Stomach smooth muscle (tissue), 2 donors: ENCODE measurements at regions not wholly inside any gene's neighbourhood (a gene's known extent, or its start where the extent isn't known, plus 50 kb on each side); places are given as distances from the start of the nearest gene placed in this dataset.
"Not testable (repeated sequence)": the region's sequence is repeated elsewhere in the genome, so short reads cannot be mapped to it uniquely, and the experiment has no call there.

ENCODE experiments used
- H3K27ac ChIP-seq: one replicate; pipeline ENCODE4 v1.7.0; 2013; ENCODE audit warnings: mild to moderate bottlenecking, low read length, inconsistent platforms
- H3K27me3 ChIP-seq, 2 donors: one replicate each; pipeline ENCODE4 v1.7.0; 2013; ENCODE audit warnings: low read length in 2 of 2; ENCODE audit not compliant: insufficient read depth in 2 of 2, control insufficient read depth in 1 of 2
- H3K36me3 ChIP-seq, 2 donors: one replicate each; pipeline ENCODE4 v1.7.0; 2013; ENCODE audit warnings: low read length in 2 of 2; ENCODE audit not compliant: control insufficient read depth in 2 of 2, insufficient read depth in 2 of 2
- H3K4me1 ChIP-seq: one replicate; pipeline ENCODE4 v1.7.0; 2013; ENCODE audit warnings: low read length; ENCODE audit not compliant: control insufficient read depth, insufficient read depth
- H3K4me3 ChIP-seq, 2 donors: one replicate each; pipeline ENCODE4 v1.7.0; 2013; ENCODE audit warnings: low read length in 2 of 2
- H3K9ac ChIP-seq, 2 donors: one replicate each; pipeline ENCODE4 v1.7.0; 2013; ENCODE audit warnings: low read length in 2 of 2, mild to moderate bottlenecking in 1 of 2
- H3K9me3 ChIP-seq, 2 donors: one replicate each; pipeline ENCODE4 v1.7.0; 2013; ENCODE audit warnings: low read length in 2 of 2; ENCODE audit not compliant: control insufficient read depth in 2 of 2
- donor health status: healthy.
- donor health status: Pancreatic carcinoma.

GRCh38 chr13:90882551-90882950 lies 464.9 kb upstream of the MIR17HG start:
- no peak overlapping the region for H3K4me3 ChIP-seq
- H3K9me3 ChIP-seq: no peaks in the 10 kb centered on the region

GRCh38 chr13:90883592-90883991 lies 463.9 kb upstream of the MIR17HG start:
- Histone ChIP-seq H3K9me3 (no peaks in the 10 kb centered on the region), H3K36me3 (no peaks in the 10 kb centered on the region), H3K27ac (no peak overlapping the region), H3K4me1 (no peaks in the 10 kb centered on the region), H3K9ac (no peak overlapping the region), H3K4me3 (no peak overlapping the region), H3K27me3 (no peaks in the 10 kb centered on the region)

More at GRCh38 chr13:90882551-90882950, 464.9 kb upstream of the MIR17HG start:
- H3K27me3 ChIP-seq: no peaks in the 10 kb centered on the region
- no peaks in the 10 kb centered on the region for H3K4me1 ChIP-seq
- no peaks in the 10 kb centered on the region for H3K36me3 ChIP-seq
- H3K27ac ChIP-seq: no peak overlapping the region
- H3K9ac ChIP-seq: no peak overlapping the region

GRCh38 chr13:90884066-90884465 lies 463.4 kb upstream of the MIR17HG start:
- H3K4me3 ChIP-seq: no peak overlapping the region
- no peak overlapping the region for H3K9ac ChIP-seq

GRCh38 chr13:90889906-90890834 lies 457.3 kb upstream of the MIR17HG start:
- Histone ChIP-seq H3K27me3 (no peaks in the 10 kb centered on the region), H3K4me3 (no peak overlapping the region), H3K27ac (no peak overlapping the region), H3K9ac (no peak overlapping the region), H3K4me1 (no peaks in the 10 kb centered on the region), H3K36me3 (no peaks in the 10 kb centered on the region), H3K9me3 (no peaks in the 10 kb centered on the region)

More at GRCh38 chr13:90884066-90884465, 463.4 kb upstream of the MIR17HG start:
- no peaks in the 10 kb centered on the region for H3K9me3 ChIP-seq
- no peaks in the 10 kb centered on the region for H3K27me3 ChIP-seq
- no peaks in the 10 kb centered on the region for H3K4me1 ChIP-seq
- H3K36me3 ChIP-seq: no peaks in the 10 kb centered on the region
- no peak overlapping the region for H3K27ac ChIP-seq

GRCh38 chr13:90891329-90891728 lies 456.2 kb upstream of the MIR17HG start:
- no peak overlapping the region for H3K9ac ChIP-seq

GRCh38 chr13:90893199-90893598 lies 454.3 kb upstream of the MIR17HG start:
- H3K4me1 ChIP-seq, H3K27ac ChIP-seq, H3K36me3 ChIP-seq, H3K9me3 ChIP-seq, H3K27me3 ChIP-seq, H3K4me3 ChIP-seq, H3K9ac ChIP-seq: not testable (repeated sequence)

More at GRCh38 chr13:90891329-90891728, 456.2 kb upstream of the MIR17HG start:
- Histone ChIP-seq H3K4me3 (no peak overlapping the region), H3K27ac (no peak overlapping the region), H3K4me1 (no peaks in the 10 kb centered on the region), H3K9me3 (no peaks in the 10 kb centered on the region), H3K27me3 (no peaks in the 10 kb centered on the region), H3K36me3 (no peaks in the 10 kb centered on the region)

- H3K27ac ChIP-seq: no peak overlapping the region
- H3K36me3 ChIP-seq: no peaks in the 10 kb centered on the region
These were observed 451.5 kb upstream of the MIR17HG start for GRCh38 chr13:90896002-90896401.

GRCh38 chr13:90898811-90899210 lies 448.7 kb upstream of the MIR17HG start:
- H3K4me1 ChIP-seq: no peaks in the 10 kb centered on the region
- H3K9ac ChIP-seq: no peak overlapping the region
- H3K9me3 ChIP-seq: no peaks in the 10 kb centered on the region
- H3K36me3 ChIP-seq: no peaks in the 10 kb centered on the region
- no peak overlapping the region for H3K27ac ChIP-seq
- no peaks in the 10 kb centered on the region for H3K27me3 ChIP-seq
- H3K4me3 ChIP-seq: no peak overlapping the region

More at GRCh38 chr13:90896002-90896401, 451.5 kb upstream of the MIR17HG start:
- H3K4me1 ChIP-seq: no peaks in the 10 kb centered on the region
- no peak overlapping the region for H3K9ac ChIP-seq
- H3K27me3 ChIP-seq: no peaks in the 10 kb centered on the region
- H3K4me3 ChIP-seq: no peak overlapping the region
- no peaks in the 10 kb centered on the region for H3K9me3 ChIP-seq

- Histone ChIP-seq H3K4me1 (no peaks in the 10 kb centered on the region), H3K27ac (no peak overlapping the region), H3K27me3 (no peaks in the 10 kb centered on the region), H3K36me3 (no peaks in the 10 kb centered on the region), H3K9me3 (no peaks in the 10 kb centered on the region), H3K9ac (no peak overlapping the region), H3K4me3 (no peak overlapping the region)
These were observed 448.1 kb upstream of the MIR17HG start for GRCh38 chr13:90899416-90899815.

GRCh38 chr13:90902255-90902654 lies 445.2 kb upstream of the MIR17HG start:
- H3K27me3 ChIP-seq: no peaks in the 10 kb centered on the region
- no peaks in the 10 kb centered on the region for H3K36me3 ChIP-seq
- H3K4me3 ChIP-seq: no peak overlapping the region
- H3K27ac ChIP-seq: no peak overlapping the region
- H3K9me3 ChIP-seq: no peaks in the 10 kb centered on the region
- H3K9ac ChIP-seq: no peak overlapping the region
- no peaks in the 10 kb centered on the region for H3K4me1 ChIP-seq

- H3K27me3 ChIP-seq: no peaks in the 10 kb centered on the region
- no peaks in the 10 kb centered on the region for H3K4me1 ChIP-seq
- H3K36me3 ChIP-seq: no peaks in the 10 kb centered on the region
- no peak overlapping the region for H3K27ac ChIP-seq
- H3K9ac ChIP-seq: no peak overlapping the region
- no peak overlapping the region for H3K4me3 ChIP-seq
- no peaks in the 10 kb centered on the region for H3K9me3 ChIP-seq
These were observed 440.9 kb upstream of the MIR17HG start for GRCh38 chr13:90906554-90906953.
